Osteoblast (primary cell): ENCODE measurements at regions not wholly inside any gene's neighbourhood (a gene's known extent, or its start where the extent isn't known, plus 50 kb on each side); places are given as distances from the start of the nearest gene placed in this dataset.

ENCODE experiments used
- DNase-seq: peaks from one replicate; pipeline ENCODE4 v3.0.0; 2011; ENCODE audit warnings: low spot score, mixed read lengths; ENCODE audit not compliant: insufficient read length; ENCODE audit errors: missing footprints
- H2AFZ ChIP-seq: 2 replicates; pipeline ENCODE4 v1.6.0; 2011; ENCODE audit warnings: mild to moderate bottlenecking, low read length
- H3K27ac ChIP-seq: 2 replicates; pipeline ENCODE4 v1.5.1; 2011; ENCODE audit warnings: mild to moderate bottlenecking, low read depth, low read length, moderate library complexity
- H3K27me3 ChIP-seq: 2 replicates; pipeline ENCODE4 v1.6.0; 2012; ENCODE audit warnings: mild to moderate bottlenecking, control low read depth, inconsistent platforms, low read length, moderate library complexity; ENCODE audit not compliant: insufficient read depth
- H3K36me3 ChIP-seq: 2 replicates; pipeline ENCODE4 v1.5.1; 2011; ENCODE audit warnings: mild to moderate bottlenecking, low read length, control low read depth, moderate library complexity; ENCODE audit not compliant: insufficient read depth
- H3K4me1 ChIP-seq: 2 replicates; pipeline ENCODE4 v1.5.1; 2011; ENCODE audit warnings: mild to moderate bottlenecking, low read length, control low read depth, moderate library complexity; ENCODE audit not compliant: insufficient read depth
- H3K4me2 ChIP-seq: 2 replicates; pipeline ENCODE4 v1.6.0; 2011; ENCODE audit warnings: mild to moderate bottlenecking, low read length; ENCODE audit not compliant: insufficient read depth
- H3K4me3 ChIP-seq: fragments of 200-600 bp; sonication (generic); 3 replicates; pipeline ENCODE4 v1.5.1; 2012; ENCODE audit warnings: mild to moderate bottlenecking, low read length, inconsistent platforms; ENCODE audit not compliant: insufficient read depth
- H3K79me2 ChIP-seq: 2 replicates; pipeline ENCODE4 v1.6.0; 2012; ENCODE audit warnings: mild to moderate bottlenecking, low read length, control low read depth, inconsistent platforms; ENCODE audit not compliant: insufficient read depth
- H3K9me3 ChIP-seq: 2 replicates; pipeline ENCODE4 v1.5.1; 2011; ENCODE audit warnings: low read depth, low read length, control low read depth
- H4K20me1 ChIP-seq: 2 replicates; pipeline ENCODE4 v1.6.0; 2012; ENCODE audit warnings: mild to moderate bottlenecking, low read length, control low read depth; ENCODE audit not compliant: insufficient read depth
- TF ChIP-seq, protein P1 (sequence below): IDR thresholded peaks from 2 replicates; pipeline ENCODE4 v1.5.1; 2011; ENCODE audit warnings: mild to moderate bottlenecking, low read depth, low read length, moderate library complexity; ENCODE audit errors: extremely low read depth

DNA sequence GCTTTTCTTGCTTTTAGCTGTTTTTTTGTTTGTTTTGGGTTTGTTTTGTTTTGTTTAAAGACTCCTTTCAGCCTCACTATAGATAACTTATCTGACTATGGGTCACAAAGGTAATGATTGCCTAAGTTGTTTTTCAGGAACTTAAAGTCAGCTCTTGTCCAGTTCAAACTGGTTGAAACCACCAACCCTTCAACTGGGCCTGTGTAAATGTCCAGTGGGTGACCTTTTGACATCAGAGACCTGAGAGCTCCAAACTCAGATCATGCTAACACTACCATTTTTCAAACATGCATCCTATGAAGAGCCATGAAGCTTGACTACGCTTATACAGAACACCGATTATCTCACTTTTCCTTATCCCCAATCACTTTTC lies 144.6 kb upstream of the RMP24 start:
- H3K79me2 ChIP-seq: no peaks in the 10 kb centered on the region
- no peaks in the 10 kb centered on the region for H3K4me1 ChIP-seq
- H3K36me3 ChIP-seq: no peaks in the 10 kb centered on the region
- no peaks in the 10 kb centered on the region for H3K9me3 ChIP-seq
- TF ChIP-seq, protein P1, sequence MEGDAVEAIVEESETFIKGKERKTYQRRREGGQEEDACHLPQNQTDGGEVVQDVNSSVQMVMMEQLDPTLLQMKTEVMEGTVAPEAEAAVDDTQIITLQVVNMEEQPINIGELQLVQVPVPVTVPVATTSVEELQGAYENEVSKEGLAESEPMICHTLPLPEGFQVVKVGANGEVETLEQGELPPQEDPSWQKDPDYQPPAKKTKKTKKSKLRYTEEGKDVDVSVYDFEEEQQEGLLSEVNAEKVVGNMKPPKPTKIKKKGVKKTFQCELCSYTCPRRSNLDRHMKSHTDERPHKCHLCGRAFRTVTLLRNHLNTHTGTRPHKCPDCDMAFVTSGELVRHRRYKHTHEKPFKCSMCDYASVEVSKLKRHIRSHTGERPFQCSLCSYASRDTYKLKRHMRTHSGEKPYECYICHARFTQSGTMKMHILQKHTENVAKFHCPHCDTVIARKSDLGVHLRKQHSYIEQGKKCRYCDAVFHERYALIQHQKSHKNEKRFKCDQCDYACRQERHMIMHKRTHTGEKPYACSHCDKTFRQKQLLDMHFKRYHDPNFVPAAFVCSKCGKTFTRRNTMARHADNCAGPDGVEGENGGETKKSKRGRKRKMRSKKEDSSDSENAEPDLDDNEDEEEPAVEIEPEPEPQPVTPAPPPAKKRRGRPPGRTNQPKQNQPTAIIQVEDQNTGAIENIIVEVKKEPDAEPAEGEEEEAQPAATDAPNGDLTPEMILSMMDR: no peak
- H3K4me3 ChIP-seq: no peak overlapping the region
- no peak overlapping the region for H3K4me2 ChIP-seq
- no peaks in the 10 kb centered on the region for H4K20me1 ChIP-seq
- no peaks in the 10 kb centered on the region for H3K27me3 ChIP-seq
- H3K27ac ChIP-seq: no peak overlapping the region
- DNase-seq: no peak
- no peak overlapping the region for H2AFZ ChIP-seq

DNA sequence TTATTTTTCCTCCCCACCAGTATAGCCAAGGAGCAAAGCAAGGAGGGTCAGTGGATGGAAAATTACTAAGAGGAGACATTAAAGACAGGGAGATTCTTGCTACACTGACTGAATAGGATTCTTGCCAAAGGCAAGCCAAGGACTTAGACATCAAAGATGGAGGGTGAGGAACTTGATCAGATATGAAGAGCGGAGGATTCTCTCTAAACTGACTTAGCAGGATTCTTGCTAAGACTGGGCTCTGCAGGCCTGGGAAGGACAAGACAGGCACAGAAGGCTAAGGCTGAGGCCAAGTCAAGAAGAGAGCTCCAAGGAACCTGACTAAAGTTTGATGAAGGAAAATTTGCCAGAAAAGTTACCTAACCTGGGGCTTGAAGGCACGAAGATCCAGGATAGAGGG lies 143.9 kb upstream of the RMP24 start:
- no peak for DNase-seq
- H3K4me3 ChIP-seq: no peak overlapping the region
- H3K4me1 ChIP-seq: no peaks in the 10 kb centered on the region
- H3K27ac ChIP-seq: no peak overlapping the region
- no peak overlapping the region for H3K4me2 ChIP-seq
- H3K9me3 ChIP-seq: no peaks in the 10 kb centered on the region
- no peaks in the 10 kb centered on the region for H3K36me3 ChIP-seq
- no peaks in the 10 kb centered on the region for H3K27me3 ChIP-seq
- H4K20me1 ChIP-seq: no peaks in the 10 kb centered on the region
- TF ChIP-seq, protein P1: no peak
- no peaks in the 10 kb centered on the region for H3K79me2 ChIP-seq
- H2AFZ ChIP-seq: no peak overlapping the region

DNA sequence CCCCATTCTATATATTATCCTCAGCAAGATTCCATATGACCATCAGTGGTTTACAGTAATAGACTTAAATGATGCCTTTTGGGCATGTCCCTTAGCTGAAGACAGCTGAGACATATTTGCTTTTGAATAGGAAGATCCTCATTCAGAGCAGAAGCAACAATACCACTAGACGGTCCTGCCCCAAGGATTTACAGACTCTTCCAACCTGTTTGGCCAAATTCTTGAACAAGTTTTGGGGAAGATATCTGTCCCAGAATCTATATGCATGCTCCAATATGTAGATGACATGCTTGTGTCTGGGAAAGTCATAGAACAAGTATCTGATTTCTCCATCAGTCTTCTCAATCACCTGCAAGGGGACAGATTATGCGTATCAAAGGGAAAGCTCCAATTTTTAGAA lies 137.1 kb upstream of the RMP24 start:
- DNase-seq: no peak
- H2AFZ ChIP-seq: no peak overlapping the region
- H3K79me2 ChIP-seq: no peaks in the 10 kb centered on the region
- no peaks in the 10 kb centered on the region for H4K20me1 ChIP-seq
- H3K27ac ChIP-seq: no peak overlapping the region
- H3K36me3 ChIP-seq: no peaks in the 10 kb centered on the region
- no peak overlapping the region for H3K4me2 ChIP-seq
- H3K9me3 ChIP-seq: no peaks in the 10 kb centered on the region
- TF ChIP-seq, protein P1: no peak
- H3K4me3 ChIP-seq: no peak overlapping the region
- no peaks in the 10 kb centered on the region for H3K4me1 ChIP-seq
- peaks cover 2% of the 10 kb centered on the region for H3K27me3 ChIP-seq

DNA sequence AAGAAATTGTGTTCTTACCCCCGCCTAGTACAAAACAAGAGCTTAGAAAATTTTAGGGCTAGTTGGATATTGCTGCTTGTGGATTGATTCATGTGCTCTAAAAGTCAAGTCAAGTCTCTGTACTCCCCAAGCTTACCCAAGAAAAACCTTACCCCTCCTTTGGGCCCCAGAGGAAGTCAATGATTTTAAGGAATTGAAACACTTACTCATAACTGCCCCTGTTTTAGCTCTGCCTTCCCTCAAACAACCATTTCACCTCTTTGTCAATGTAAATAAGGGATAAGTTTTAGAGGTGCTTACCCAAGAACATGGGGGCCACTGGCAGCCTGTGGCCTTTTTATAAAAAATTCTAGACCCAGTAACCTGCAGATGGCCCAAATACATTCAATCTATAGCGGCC lies 136.6 kb upstream of the RMP24 start:
- Histone ChIP-seq H4K20me1 (no peaks in the 10 kb centered on the region), H3K4me3 (no peak overlapping the region), H3K27me3 (peaks cover 2% of the 10 kb centered on the region), H3K79me2 (no peaks in the 10 kb centered on the region), H3K36me3 (no peaks in the 10 kb centered on the region), H3K27ac (no peak overlapping the region), H3K4me1 (no peaks in the 10 kb centered on the region), H3K9me3 (no peaks in the 10 kb centered on the region), H3K4me2 (no peak overlapping the region), H2AFZ (no peak overlapping the region)
- DNase-seq: no peak
- TF ChIP-seq, protein P1: no peak
